ENCODE measurements at regions not wholly inside any gene's neighbourhood (a gene's known extent, or its start where the extent isn't known, plus 50 kb on each side); places are given as distances from the start of the nearest gene placed in this dataset.

- FAIRE-seq (no peak), DNase-seq (ENCODE audit: low read depth, low spot score) (no peak), ATAC-seq (no peak)
- Histone ChIP-seq H3K4me2 (ENCODE audit: control insufficient read depth, insufficient read depth) (no peak overlapping the region), H3K4me1 (ENCODE audit: control insufficient read depth, insufficient read depth, low read length) (no peaks in the 10 kb centered on the region), H3K4me3 (no peak overlapping the region), H3K9ac (ENCODE audit: control insufficient read depth, insufficient read depth, low read length) (no peak overlapping the region), H2AFZ (ENCODE audit: control insufficient read depth, low read depth, low read length) (no peak overlapping the region), H4K20me1 (ENCODE audit: control insufficient read depth, insufficient read depth) (no peaks in the 10 kb centered on the region), H3K9me3 (replicated peaks; ENCODE audit: control insufficient read depth, insufficient read depth, low read length) (no peaks in the 10 kb centered on the region; the same call in 2 of the 3 replicates), H3K27me3 (replicated peaks in 1 of 2; ENCODE audit: control insufficient read depth in 2 of 2, insufficient read depth in 2 of 2, low read length in 1 of 2) (peaks cover 0 to 6% of the 10 kb centered on the region in 2 experiments; a peak in 1 of 4 replicates), H3K36me3 (ENCODE audit: control insufficient read depth in 2 of 2, insufficient read depth in 2 of 2, low read length in 1 of 2) (no peaks in the 10 kb centered on the region), H3K79me2 (ENCODE audit: control insufficient read depth, insufficient read depth, low read length) (no peaks in the 10 kb centered on the region), H3K27ac (ENCODE audit: control insufficient read depth, insufficient read depth) (no peak overlapping the region)
- in situ Hi-C loops (cut with MboI), result no loop called here
- TF ChIP-seq, protein P1, sequence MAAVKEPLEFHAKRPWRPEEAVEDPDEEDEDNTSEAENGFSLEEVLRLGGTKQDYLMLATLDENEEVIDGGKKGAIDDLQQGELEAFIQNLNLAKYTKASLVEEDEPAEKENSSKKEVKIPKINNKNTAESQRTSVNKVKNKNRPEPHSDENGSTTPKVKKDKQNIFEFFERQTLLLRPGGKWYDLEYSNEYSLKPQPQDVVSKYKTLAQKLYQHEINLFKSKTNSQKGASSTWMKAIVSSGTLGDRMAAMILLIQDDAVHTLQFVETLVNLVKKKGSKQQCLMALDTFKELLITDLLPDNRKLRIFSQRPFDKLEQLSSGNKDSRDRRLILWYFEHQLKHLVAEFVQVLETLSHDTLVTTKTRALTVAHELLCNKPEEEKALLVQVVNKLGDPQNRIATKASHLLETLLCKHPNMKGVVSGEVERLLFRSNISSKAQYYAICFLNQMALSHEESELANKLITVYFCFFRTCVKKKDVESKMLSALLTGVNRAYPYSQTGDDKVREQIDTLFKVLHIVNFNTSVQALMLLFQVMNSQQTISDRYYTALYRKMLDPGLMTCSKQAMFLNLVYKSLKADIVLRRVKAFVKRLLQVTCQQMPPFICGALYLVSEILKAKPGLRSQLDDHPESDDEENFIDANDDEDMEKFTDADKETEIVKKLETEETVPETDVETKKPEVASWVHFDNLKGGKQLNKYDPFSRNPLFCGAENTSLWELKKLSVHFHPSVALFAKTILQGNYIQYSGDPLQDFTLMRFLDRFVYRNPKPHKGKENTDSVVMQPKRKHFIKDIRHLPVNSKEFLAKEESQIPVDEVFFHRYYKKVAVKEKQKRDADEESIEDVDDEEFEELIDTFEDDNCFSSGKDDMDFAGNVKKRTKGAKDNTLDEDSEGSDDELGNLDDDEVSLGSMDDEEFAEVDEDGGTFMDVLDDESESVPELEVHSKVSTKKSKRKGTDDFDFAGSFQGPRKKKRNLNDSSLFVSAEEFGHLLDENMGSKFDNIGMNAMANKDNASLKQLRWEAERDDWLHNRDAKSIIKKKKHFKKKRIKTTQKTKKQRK (IDR thresholded peaks at IDR 0.05; ENCODE audit: low read depth, low read length), result no peak
- no peak for TF ChIP-seq ATF7 (IDR thresholded peaks at IDR 0.05; ENCODE audit: low read depth)
- TF ChIP-seq USF1 (IDR thresholded peaks at IDR 0.05; ENCODE audit: borderline replicate concordance, extremely low read length, insufficient read depth, low read depth, low read length), result no peak
- TF ChIP-seq RBBP5 (conservative IDR thresholded peaks at IDR 0.05), result no peak
- no peak for TF ChIP-seq SUZ12 (IDR thresholded peaks at IDR 0.05; ENCODE audit: unreplicated experiment)
- TF ChIP-seq GABPA (IDR thresholded peaks at IDR 0.05; ENCODE audit: low read depth), result no peak
- no peak for TF ChIP-seq KDM1A (IDR thresholded peaks at IDR 0.05; ENCODE audit: borderline replicate concordance)
- no peak for TF ChIP-seq WRNIP1 (IDR thresholded peaks at IDR 0.05; ENCODE audit: borderline replicate concordance, low read depth, low read length)
- no peak for TF ChIP-seq SMC3 (IDR thresholded peaks at IDR 0.05; ENCODE audit: borderline replicate concordance, low read length)
- no peak for TF ChIP-seq YY1 (IDR thresholded peaks at IDR 0.05; ENCODE audit: low read depth, low read length)
- TF ChIP-seq CHD1 (IDR thresholded peaks at IDR 0.05; ENCODE audit: low read depth, low read length), result no peak
- TF ChIP-seq ZNF24 (IDR thresholded peaks at IDR 0.05), result no peak
- TF ChIP-seq, protein P2, sequence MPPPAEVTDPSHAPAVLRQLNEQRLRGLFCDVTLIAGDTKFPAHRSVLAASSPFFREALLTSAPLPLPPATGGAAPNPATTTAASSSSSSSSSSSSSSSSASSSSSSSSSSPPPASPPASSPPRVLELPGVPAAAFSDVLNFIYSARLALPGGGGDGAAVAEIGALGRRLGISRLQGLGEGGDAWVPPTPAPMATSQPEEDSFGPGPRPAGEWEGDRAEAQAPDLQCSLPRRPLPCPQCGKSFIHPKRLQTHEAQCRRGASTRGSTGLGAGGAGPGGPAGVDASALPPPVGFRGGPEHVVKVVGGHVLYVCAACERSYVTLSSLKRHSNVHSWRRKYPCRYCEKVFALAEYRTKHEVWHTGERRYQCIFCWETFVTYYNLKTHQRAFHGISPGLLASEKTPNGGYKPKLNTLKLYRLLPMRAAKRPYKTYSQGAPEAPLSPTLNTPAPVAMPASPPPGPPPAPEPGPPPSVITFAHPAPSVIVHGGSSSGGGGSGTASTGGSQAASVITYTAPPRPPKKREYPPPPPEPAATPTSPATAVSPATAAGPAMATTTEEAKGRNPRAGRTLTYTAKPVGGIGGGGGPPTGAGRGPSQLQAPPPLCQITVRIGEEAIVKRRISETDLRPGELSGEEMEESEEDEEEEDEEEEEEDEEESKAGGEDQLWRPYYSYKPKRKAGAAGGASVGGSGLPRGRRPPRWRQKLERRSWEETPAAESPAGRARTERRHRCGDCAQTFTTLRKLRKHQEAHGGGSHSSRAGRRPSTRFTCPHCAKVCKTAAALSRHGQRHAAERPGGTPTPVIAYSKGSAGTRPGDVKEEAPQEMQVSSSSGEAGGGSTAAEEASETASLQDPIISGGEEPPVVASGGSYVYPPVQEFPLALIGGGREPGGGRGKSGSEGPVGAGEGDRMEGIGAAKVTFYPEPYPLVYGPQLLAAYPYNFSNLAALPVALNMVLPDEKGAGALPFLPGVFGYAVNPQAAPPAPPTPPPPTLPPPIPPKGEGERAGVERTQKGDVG (CRISPR knock-in tag; IDR thresholded peaks at IDR 0.05), result no peak
- TF ChIP-seq SUPT20H (IDR thresholded peaks at IDR 0.05; ENCODE audit: borderline replicate concordance, control insufficient read depth, low read depth, low read length), result no peak
- BruUV-seq (replicated peaks), result no TSS peak
- ChIA-PET POLR2A (no interaction called here), SMC1A (ENCODE audit: uncharacterized antibody, unreplicated experiment) (no interaction called here), CTCF (no interaction called here), RAD21 (ENCODE audit: unreplicated experiment) (no interaction called here)
- intact Hi-C loops (cut with micrococcal nuclease; ENCODE audit: unreplicated experiment), result no loop called here
- 53% methylated on average over 3 of the region's 3 CpGs for WGBS (ENCODE audit: insufficient coverage, insufficient replicate concordance, low lambda C conversion rate, missing lambda C conversion rate)
These were observed 86.0 kb upstream of the LRIG1 start for GRCh38 chr3:66586853-66587252.

Measured in GM12878 (cell line).